Stromal cell of bone marrow (primary cell): ENCODE measurements at regions not wholly inside any gene's neighbourhood (a gene's known extent, or its start where the extent isn't known, plus 50 kb on each side); places are given as distances from the start of the nearest gene placed in this dataset.

Source experiments
- DNase-seq: peaks from one replicate; pipeline ENCODE4 v3.0.0-alpha.2; 2012; ENCODE audit warnings: low read depth

DNA sequence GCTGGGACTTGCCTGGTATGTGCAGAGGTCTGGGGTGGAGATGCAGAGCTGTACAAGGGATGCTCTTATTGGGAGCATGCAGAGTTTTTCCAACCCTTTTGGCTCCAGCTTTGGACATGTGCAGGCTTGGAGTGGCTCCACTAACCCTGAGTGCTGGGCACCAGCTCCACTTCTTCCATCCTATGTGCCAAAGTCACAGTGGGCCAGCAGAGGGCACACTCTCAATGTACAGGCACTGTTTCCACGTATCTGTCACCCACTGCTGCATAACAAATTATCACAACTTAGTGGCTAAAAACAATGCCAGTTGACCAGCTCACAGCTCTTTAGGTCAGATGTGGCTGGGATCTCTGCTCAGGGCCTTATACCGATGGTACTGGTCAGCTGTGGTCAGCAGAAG, 631.8 kb downstream of the AJAP1 start:
- no peak for DNase-seq

DNA sequence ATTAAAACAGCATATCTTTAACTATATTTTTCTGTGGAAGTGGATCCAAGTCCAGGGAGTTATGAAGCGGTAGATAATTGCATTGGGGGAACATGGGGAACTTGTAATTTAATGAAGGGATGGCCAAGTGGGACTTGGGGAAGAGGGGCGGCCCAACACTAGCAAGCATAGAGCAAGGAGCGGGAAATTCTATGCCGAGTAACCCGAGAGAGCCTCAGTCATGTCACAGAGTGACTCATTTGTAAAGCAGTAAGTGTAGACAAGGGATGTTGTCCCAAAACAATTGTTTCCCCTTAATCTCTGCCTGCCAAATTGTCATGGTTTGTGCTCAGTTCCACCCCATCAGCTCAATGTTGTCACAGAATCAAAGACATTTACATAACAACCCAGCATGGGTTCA, 620.1 kb downstream of the AJAP1 start:
- no peak for DNase-seq

DNA sequence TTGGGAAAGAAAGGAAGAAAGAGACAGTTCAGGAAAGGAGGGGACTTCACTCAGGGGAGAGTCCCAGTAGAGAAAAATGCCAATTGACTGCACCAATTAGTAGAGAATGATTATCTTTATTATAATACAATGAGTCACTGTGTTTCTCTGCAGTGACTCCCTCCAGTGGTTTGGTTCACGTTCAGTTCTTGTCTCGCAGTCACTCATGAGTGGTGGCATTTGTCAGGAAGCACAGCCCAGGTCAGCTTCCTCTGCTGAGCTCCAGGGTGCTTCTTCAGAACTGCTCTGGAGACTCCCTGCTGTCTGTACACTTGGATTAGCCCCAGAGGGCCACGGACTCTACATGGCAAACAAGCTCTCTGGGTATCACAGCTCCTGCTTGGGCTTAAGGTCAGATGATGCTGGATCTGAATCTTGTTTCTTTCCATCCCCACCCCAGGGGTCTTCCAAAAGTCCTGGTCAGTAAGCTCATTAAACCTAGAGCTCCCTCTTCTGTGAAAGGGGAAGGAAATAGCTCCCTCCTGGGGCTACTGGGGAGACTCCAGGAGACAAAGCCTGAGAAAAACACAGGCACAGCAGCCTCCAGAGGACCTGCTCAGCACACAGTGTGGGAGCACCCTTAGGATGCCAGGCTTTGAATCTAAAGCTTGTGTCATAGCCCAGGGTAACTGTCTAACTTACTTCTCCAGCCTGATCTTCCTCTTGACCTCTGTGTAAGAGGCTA, 619.0 kb downstream of the AJAP1 start:
- no peak for DNase-seq

DNA sequence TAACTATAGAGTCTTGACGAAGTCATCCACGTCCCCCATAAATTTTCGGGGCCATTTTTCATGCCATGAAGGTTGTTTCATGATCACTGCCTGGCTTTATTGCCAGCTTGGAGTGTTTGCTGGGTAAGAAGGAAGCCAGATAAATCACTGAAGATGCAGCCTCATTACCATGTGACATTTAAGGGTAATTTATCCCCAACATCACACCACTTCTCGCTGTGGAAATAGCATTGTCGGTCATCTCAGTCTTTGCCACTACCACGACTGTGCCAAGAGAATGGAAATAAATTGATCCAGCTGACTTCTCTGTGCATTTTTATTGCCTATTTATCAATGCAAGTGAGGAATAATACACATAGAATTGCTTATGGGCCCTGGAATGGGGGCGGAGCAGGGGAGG, 617.9 kb downstream of the AJAP1 start:
- DNase-seq: no peak

- DNase-seq: no peak
Measured at GRCh38 chr1:5271264-5271663, 616.9 kb downstream of the AJAP1 start.

- DNase-seq: no peak
Measured at GRCh38 chr1:5269901-5270300, 615.5 kb downstream of the AJAP1 start.

- no peak for DNase-seq
Measured at GRCh38 chr1:5267603-5268235, 613.3 kb downstream of the AJAP1 start.

DNA sequence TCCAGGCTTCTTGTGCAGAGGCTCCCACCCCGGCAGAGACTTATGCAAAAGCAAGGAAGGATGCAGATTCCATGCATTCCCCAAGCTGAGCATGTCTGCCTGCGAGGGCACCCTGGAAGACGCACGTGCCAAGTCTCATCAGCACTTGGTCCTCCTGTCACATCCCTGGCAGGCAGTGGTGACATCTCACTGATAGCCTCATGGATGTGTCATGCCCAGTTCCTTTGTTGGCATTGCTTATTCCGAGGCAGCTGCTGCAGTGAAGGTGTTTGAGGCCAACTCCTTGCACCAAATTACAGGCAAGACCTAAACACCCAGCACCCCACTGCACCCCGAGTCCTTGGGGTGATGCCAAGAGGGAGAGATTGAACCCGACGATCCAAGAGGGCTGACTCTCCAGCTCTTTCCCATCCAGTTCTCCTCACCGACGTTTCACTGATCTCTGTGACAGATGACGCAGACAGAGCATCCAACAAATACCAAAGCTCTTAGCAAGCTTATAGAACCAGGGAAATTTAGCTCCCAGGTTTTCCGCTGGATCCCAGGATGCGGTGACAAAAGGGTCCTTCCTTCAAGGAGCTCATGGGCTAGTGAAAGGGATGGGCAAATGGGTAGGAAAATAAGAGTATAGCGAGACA, 611.1 kb downstream of the AJAP1 start:
- no peak for DNase-seq

DNA sequence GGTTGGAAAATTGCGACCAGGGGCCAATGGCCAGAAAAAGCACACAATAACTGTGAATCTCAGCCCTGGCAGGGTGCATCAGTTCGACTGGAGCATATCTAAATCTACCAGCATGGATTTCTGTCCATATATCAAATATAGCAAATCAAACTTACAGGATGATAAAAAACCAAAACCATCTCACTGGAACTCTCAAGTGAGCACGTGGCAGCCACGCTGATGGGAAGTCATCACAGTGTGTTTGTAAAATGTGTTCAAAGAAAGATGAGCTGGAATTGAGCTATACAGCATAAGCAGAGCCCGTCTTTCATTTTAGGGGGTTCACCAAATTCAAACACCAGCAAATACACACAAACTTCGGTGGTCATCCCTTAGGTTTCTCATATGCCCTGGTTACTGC, 610.1 kb downstream of the AJAP1 start:
- DNase-seq: no peak

DNA sequence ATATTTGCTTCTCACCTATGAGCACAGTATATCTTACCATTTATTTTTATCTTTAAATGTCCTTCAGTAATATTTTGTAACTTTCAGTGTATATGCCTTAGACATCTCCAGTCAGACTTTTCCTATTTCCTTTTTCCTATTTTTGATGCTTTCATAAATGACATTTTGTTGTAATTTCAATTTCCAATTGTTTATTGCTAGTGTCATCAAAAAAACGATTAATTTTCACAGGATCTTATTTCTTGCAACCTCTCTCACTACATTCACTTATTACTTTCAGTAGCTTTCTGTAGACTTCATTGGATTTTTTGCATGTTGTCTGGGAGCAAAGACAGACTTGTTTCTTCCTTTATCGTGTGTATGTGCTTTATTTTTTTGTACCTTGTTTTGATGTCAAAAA, 602.4 kb downstream of the AJAP1 start:
- no peak for DNase-seq

- no peak for DNase-seq
Measured at GRCh38 chr1:5254975-5255374, 600.6 kb downstream of the AJAP1 start.

GRCh38 chr1:5254131-5254725, 599.8 kb downstream of the AJAP1 start:
- no peak for DNase-seq

DNA sequence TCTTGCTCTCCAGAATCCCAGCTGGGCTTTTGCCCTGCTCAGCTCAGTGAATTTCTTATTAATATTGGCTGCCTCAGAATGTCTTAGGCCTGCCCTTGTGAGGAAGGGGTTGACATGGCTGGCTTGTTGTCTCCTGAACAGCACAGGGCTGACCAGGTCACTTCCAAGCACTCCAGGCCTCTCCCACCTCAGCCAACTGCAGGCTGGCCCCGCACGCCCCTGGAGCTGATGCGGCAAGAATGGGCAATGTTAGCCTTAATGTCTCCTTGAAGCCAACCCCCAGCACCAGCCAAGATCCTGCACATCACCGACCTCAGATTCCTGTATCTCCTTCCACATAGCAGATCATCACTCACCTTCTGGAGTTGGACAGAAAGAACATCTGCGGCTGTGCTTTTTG, 598.6 kb downstream of the AJAP1 start:
- DNase-seq: no peak

DNA sequence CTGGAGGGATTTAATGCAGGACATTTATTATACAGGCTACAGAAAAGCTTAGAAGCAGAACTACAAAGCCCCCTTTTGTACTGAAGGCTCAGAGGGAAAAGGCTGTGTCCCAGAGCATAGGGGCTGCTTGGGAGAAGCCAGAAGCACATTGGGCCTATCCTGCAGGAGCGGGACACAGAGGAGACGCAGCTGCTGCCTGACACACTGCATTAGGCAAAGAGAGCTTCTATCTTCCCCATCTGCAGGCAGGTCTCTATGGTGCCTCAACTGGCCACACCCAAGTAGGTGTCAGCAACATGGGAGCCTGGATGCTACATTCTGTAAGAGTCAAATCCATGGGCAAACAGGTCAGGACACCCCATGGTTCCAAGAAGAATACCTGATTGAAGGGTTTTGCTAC, 595.9 kb downstream of the AJAP1 start:
- DNase-seq: no peak

GRCh38 chr1:5245348-5245747, 590.9 kb downstream of the AJAP1 start:
- DNase-seq: no peak

DNA sequence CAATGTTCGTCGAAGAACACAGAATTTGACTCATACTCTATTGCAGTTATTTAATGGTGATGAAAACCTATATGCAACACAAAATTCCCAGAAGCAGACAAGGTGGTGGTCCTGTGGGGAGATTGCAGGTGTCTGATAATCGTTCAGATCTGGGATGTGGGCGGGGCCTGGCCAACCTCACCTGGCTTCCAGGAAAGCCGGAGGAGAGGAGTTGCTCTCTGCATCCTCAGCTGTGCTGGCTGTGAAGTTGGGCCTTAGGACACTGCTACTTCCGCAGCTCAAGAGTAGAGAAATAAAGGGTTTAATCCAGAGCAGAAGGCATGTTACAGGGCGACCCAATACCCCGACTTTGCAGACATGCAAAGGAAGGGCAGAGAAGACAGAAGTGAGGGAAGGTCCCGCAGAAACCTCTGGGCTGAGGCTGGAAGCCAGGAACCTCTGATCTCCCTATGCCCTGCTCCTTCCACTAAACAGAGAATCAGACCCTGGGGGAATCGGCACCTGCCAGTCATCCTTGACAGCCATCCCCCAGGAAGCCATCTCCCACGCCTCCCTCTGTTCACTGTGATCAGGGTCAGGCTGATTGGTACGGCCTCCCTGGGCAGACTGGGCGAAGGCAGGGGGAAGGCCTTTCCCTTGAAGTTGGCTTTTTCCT, 590.3 kb downstream of the AJAP1 start:
- DNase-seq: no peak

DNA sequence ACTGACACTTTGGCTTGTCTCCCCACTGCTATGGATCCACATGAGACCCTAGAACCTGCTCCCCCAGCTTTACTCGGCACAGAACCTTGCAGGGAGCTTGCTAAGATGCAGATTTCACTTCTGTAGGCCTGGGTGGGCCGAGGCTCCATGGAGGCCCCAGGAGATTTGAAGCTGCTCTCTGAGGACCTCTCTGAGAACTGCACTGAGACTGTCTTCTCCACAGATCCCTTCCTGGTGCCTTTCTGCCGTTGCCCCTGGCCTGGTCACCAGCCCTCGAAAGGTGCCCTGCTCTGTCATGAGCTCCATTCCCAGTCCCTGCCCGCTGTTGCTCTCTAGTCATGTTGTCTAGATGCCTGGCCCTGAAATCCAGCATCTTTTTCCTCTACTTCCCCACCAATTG, 588.4 kb downstream of the AJAP1 start:
- no peak for DNase-seq

DNA sequence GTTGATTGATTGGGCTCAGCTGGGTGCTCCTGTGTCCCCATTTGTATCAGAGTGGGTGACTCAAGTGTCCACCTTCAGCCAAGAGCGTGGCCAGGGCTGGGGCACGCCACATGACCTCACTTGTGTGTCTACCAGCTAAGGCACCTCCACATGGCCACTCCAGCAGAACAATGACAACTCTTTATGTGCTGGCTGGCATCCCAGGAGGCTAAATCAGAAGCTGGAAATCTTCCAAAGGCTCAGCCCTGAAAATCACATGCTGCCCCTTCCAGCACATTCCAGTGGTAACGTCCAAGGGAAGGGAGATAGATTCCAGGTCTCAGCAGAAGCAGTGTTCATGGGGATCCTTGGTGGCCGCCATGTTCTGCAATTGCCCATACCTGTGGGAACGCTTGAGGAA, 585.5 kb downstream of the AJAP1 start:
- DNase-seq: no peak

DNA sequence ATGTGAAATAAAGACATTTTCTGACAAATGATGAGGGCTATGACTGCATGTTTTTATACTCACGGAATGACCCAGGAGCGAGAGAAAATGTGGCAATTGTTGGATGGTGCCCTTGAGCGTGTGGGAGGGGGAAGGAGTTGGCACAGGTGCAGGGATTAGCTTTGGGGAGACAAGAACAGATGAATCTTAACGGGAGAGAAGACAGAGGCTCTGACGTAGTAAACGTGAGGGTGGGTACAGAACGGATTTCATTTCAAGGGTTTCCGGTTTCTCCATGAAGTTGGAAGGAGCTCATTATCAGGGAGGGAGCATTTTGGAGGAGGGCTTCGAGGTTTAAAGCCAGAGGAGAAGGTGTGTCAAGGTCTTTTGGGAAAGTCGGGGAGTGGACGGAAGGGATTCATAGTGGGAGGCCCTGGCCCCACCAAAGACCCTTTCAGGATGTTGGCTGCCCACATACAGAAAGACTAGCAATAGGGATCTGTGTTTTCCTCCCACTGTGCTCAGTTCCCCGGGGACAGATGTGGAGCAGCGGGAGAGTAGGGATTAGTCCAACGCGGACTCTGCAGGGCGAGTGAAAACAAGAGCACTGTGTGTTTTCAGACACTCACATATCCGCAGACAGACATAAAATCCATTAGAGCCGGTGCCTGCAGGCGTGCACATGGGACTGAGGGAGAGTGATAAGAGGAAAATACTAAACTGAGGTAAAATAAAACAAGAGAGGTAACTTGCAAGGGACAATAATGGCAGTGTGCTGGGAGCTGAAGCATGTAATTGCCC, 584.1 kb downstream of the AJAP1 start:
- DNase-seq: no peak

GRCh38 chr1:5235355-5235899, 581.0 kb downstream of the AJAP1 start:
- DNase-seq: no peak

- DNase-seq: no peak
Measured at GRCh38 chr1:5232537-5232936, 578.1 kb downstream of the AJAP1 start.
